H9 (cell line): ENCODE measurements at regions not wholly inside any gene's neighbourhood (a gene's known extent, or its start where the extent isn't known, plus 50 kb on each side); places are given as distances from the start of the nearest gene placed in this dataset.

Experiments
- DNase-seq: peaks from one replicate; pipeline ENCODE4 v3.0.0-alpha.2; 2017
- H2AFZ ChIP-seq: one replicate; pipeline ENCODE4 v1.6.1; 2013; ENCODE audit warnings: mild to moderate bottlenecking, low read length, control low read depth, moderate library complexity
- H2AK5ac ChIP-seq: 2 replicates; pipeline ENCODE4 v1.6.1; 2013; ENCODE audit warnings: low read length, control low read depth, mixed read lengths; ENCODE audit not compliant: insufficient read length
- H2BK120ac ChIP-seq: one replicate; pipeline ENCODE4 v1.6.1; 2013; ENCODE audit warnings: low read depth, mild to moderate bottlenecking, low read length, control low read depth, inconsistent platforms; ENCODE audit not compliant: poor library complexity, severe bottlenecking
- H2BK12ac ChIP-seq: 2 replicates; pipeline ENCODE4 v1.6.1; 2013; ENCODE audit warnings: low read length, control low read depth, mixed read lengths, low read depth; ENCODE audit not compliant: insufficient read length
- H2BK15ac ChIP-seq: 2 replicates; pipeline ENCODE4 v1.6.1; 2013; ENCODE audit warnings: low read depth, low read length, control low read depth
- H2BK20ac ChIP-seq: one replicate; pipeline ENCODE4 v1.6.1; 2013; ENCODE audit warnings: low read depth, mild to moderate bottlenecking, low read length, control low read depth, inconsistent platforms; ENCODE audit not compliant: poor library complexity, severe bottlenecking
- H2BK5ac ChIP-seq: 2 replicates; pipeline ENCODE4 v1.6.1; 2013; ENCODE audit warnings: low read length, control low read depth, mixed read lengths; ENCODE audit not compliant: insufficient read length
- H3K14ac ChIP-seq: 2 replicates; pipeline ENCODE4 v1.6.1; 2013; ENCODE audit warnings: low read length, control low read depth; ENCODE audit not compliant: insufficient read depth
- H3K18ac ChIP-seq: 2 replicates; pipeline ENCODE4 v1.6.1; 2013; ENCODE audit warnings: low read depth, mild to moderate bottlenecking, mixed read lengths, low read length, control low read depth; ENCODE audit not compliant: insufficient read length
- H3K23ac ChIP-seq: 2 replicates; pipeline ENCODE4 v1.6.1; 2013; ENCODE audit warnings: low read length, control low read depth, mixed read lengths, low read depth; ENCODE audit not compliant: insufficient read length
- H3K23me2 ChIP-seq: 2 replicates; pipeline ENCODE4 v1.6.1; 2013; ENCODE audit warnings: low read depth, mild to moderate bottlenecking, mixed read lengths, low read length, control low read depth; ENCODE audit not compliant: insufficient read length, poor library complexity, severe bottlenecking
- H3K27ac ChIP-seq: 2 replicates; pipeline ENCODE4 v1.5.1; 2013; ENCODE audit warnings: low read length, control low read depth, mixed read lengths, low read depth; ENCODE audit not compliant: insufficient read length
- H3K27me3 ChIP-seq: 2 replicates; pipeline ENCODE4 v1.6.1; 2013; ENCODE audit warnings: low read length, control low read depth, inconsistent platforms; ENCODE audit not compliant: insufficient read depth
- H3K4ac ChIP-seq: 2 replicates; pipeline ENCODE4 v1.6.1; 2013; ENCODE audit warnings: low read depth, mild to moderate bottlenecking, control low read depth, inconsistent platforms, low read length, moderate library complexity
- H3K4me1 ChIP-seq: 2 replicates; pipeline ENCODE4 v1.6.1; 2013; ENCODE audit warnings: low read length, control low read depth, inconsistent platforms; ENCODE audit not compliant: insufficient read depth
- H3K4me2 ChIP-seq: 2 replicates; pipeline ENCODE4 v1.6.1; 2013; ENCODE audit warnings: low read length, control low read depth, mixed read lengths; ENCODE audit not compliant: insufficient read length, insufficient read depth
- H3K56ac ChIP-seq: 2 replicates; pipeline ENCODE4 v1.6.1; 2013; ENCODE audit warnings: low read depth, mild to moderate bottlenecking, mixed read lengths, low read length, control low read depth; ENCODE audit not compliant: insufficient read length
- H3K79me1 ChIP-seq: 2 replicates; pipeline ENCODE4 v1.6.1; 2013; ENCODE audit warnings: low read depth, mild to moderate bottlenecking, moderate library complexity, low read length, control low read depth, inconsistent platforms; ENCODE audit not compliant: insufficient read depth, poor library complexity, severe bottlenecking
- H3K79me2 ChIP-seq: 2 replicates; pipeline ENCODE4 v1.6.1; 2013; ENCODE audit warnings: low read length, control low read depth, inconsistent platforms; ENCODE audit not compliant: insufficient read depth
- H3K9ac ChIP-seq: 2 replicates; pipeline ENCODE4 v1.6.1; 2013; ENCODE audit warnings: low read length, control low read depth, mixed read lengths; ENCODE audit not compliant: insufficient read length; ENCODE audit errors: extremely low read depth
- H3K9me3 ChIP-seq: one replicate; pipeline ENCODE4 v1.6.1; 2013; ENCODE audit warnings: low read depth, low read length, inconsistent platforms; ENCODE audit not compliant: control insufficient read depth
- H3T11ph ChIP-seq: one replicate; pipeline ENCODE4 v1.6.1; 2013; ENCODE audit warnings: mild to moderate bottlenecking, low read length, control low read depth, inconsistent platforms
- H4K20me1 ChIP-seq: one replicate; pipeline ENCODE4 v1.6.1; 2013; ENCODE audit not compliant: control insufficient read depth, insufficient read length, insufficient read depth
- H4K5ac ChIP-seq: 2 replicates; pipeline ENCODE4 v1.6.1; 2013; ENCODE audit warnings: low read depth, mild to moderate bottlenecking, mixed read lengths, low read length, control low read depth; ENCODE audit not compliant: insufficient read length
- H4K8ac ChIP-seq: replicated peaks from 2 replicates; pipeline ENCODE4 v1.6.1; 2013; ENCODE audit warnings: low read length, control low read depth, mixed read lengths, low read depth; ENCODE audit not compliant: insufficient read length
- H4K91ac ChIP-seq: 2 replicates; pipeline ENCODE4 v1.6.1; 2013; ENCODE audit warnings: low read depth, mild to moderate bottlenecking, moderate library complexity, mixed read lengths, low read length, control low read depth; ENCODE audit not compliant: insufficient read length
- H3K27ac Mint-ChIP-seq, 3 experiments: 2 replicates in 2 of 3; 3 replicates in 1 of 3; pipeline ENCODE4 v1.8.0; 2020 to 2021; ENCODE audit warnings: mixed read lengths in 3 of 3, mild to moderate bottlenecking in 1 of 3, moderate library complexity in 1 of 3
- H3K27me3 Mint-ChIP-seq: 2 replicates; pipeline ENCODE4 v1.8.0; 2021; ENCODE audit warnings: low read depth, mild to moderate bottlenecking, moderate library complexity, mixed read lengths
- H3K36me3 Mint-ChIP-seq, 3 experiments: 2 replicates in 2 of 3; 3 replicates in 1 of 3; pipeline ENCODE4 v1.8.0; 2020 to 2021; ENCODE audit warnings: low read depth in 3 of 3, mixed read lengths in 3 of 3; ENCODE audit not compliant: insufficient read depth in 1 of 3
- H3K4me1 Mint-ChIP-seq, 2 experiments: 2 replicates each; pipeline ENCODE4 v1.8.0; 2020; ENCODE audit warnings: mixed read lengths in 2 of 2
- H3K4me3 Mint-ChIP-seq, 2 experiments: 2 replicates in 1 of 2; 3 replicates in 1 of 2; pipeline ENCODE4 v1.8.0; 2020 to 2021; ENCODE audit warnings: mild to moderate bottlenecking in 2 of 2, mixed read lengths in 2 of 2, moderate library complexity in 1 of 2
- H3K9me3 Mint-ChIP-seq, 2 experiments: 2 replicates in 1 of 2; 3 replicates in 1 of 2; pipeline ENCODE4 v1.8.0; 2020; ENCODE audit warnings: mild to moderate bottlenecking in 2 of 2, mixed read lengths in 2 of 2, moderate library complexity in 1 of 2
- CTCF ChIP-seq: fragments of 200-600 bp; sonication (generic); conservative IDR thresholded peaks from 3 replicates; pipeline ENCODE4 v1.8.0; 2021; ENCODE audit warnings: antibody characterized with exemption, mild to moderate bottlenecking
- WGBS: extraction: QIAGEN DNeasy Blood & Tissue Kit; methylation state at CpG from one replicate; pipeline ENCODE4 v1.1.7; 2013; ENCODE audit warnings: missing lambda C conversion rate, low lambda C conversion rate, mixed read lengths; ENCODE audit not compliant: insufficient read length; ENCODE audit errors: extremely low coverage; 5-methylcytosine and 5-hydroxymethylcytosine counted together

- no peak overlapping the region for H2BK20ac ChIP-seq
- no peak overlapping the region for H3K23ac ChIP-seq
- no peak overlapping the region for H3K27ac ChIP-seq
- H4K91ac ChIP-seq: no peak overlapping the region
- no peak overlapping the region for H2BK12ac ChIP-seq
- no peak overlapping the region for H2BK5ac ChIP-seq
- H3K27me3 Mint-ChIP-seq: peaks cover 4% of the 10 kb centered on the region
- no peaks in the 10 kb centered on the region for H3K23me2 ChIP-seq
- H3K18ac ChIP-seq: no peak overlapping the region
- no peak overlapping the region for H2BK120ac ChIP-seq
- H3K9ac ChIP-seq: no peak overlapping the region
- H3K4me1 Mint-ChIP-seq: peaks cover 42 to 45% of the 10 kb centered on the region in 2 experiments
- no peak for TF ChIP-seq CTCF
- H2BK15ac ChIP-seq: no peak overlapping the region
- WGBS: no CpG with 5 or more reads among the region's 8 CpGs
- no peak overlapping the region for H4K5ac ChIP-seq
- no peak overlapping the region for H3K4me3 Mint-ChIP-seq
- H3T11ph ChIP-seq: no peak overlapping the region
- H3K9me3 Mint-ChIP-seq: peaks cover 14 to 18% of the 10 kb centered on the region in 2 experiments
- H3K4me2 ChIP-seq: no peak overlapping the region
- no peak overlapping the region for H3K56ac ChIP-seq
- DNase-seq: no peak
- H4K8ac ChIP-seq: no peak overlapping the region
- H3K4me1 ChIP-seq: peaks cover 2% of the 10 kb centered on the region; the same call in 1 of the 2 replicates
- H2AK5ac ChIP-seq: no peak overlapping the region
- H3K4ac ChIP-seq: no peak overlapping the region
- no peak overlapping the region for H3K27ac Mint-ChIP-seq
- peaks cover 4 to 23% (median 9%) of the 10 kb centered on the region in 3 experiments; a peak in 5 of 7 replicates for H3K36me3 Mint-ChIP-seq
- no peaks in the 10 kb centered on the region for H3K27me3 ChIP-seq
- no peak overlapping the region for H2AFZ ChIP-seq
- H3K79me2 ChIP-seq: no peaks in the 10 kb centered on the region
- H3K9me3 ChIP-seq: no peaks in the 10 kb centered on the region
- H3K14ac ChIP-seq: no peak overlapping the region
- H4K20me1 ChIP-seq: no peaks in the 10 kb centered on the region
- no peaks in the 10 kb centered on the region for H3K79me1 ChIP-seq
These were observed 88.5 kb upstream of the COPS8 start for GRCh38 chr2:236997069-236997715.
